ENCODE measurements at regions not wholly inside any gene's neighbourhood (a gene's known extent, or its start where the extent isn't known, plus 50 kb on each side); places are given as distances from the start of the nearest gene placed in this dataset.
"Not testable (repeated sequence)": the region's sequence is repeated elsewhere in the genome, so short reads cannot be mapped to it uniquely, and the experiment has no call there.

- H3K4me3 Mint-ChIP-seq; H3K36me3 Mint-ChIP-seq (ENCODE audit: low read depth); H3K9me3 Mint-ChIP-seq; H3K27ac Mint-ChIP-seq; H3K27me3 Mint-ChIP-seq; H3K4me1 Mint-ChIP-seq (ENCODE audit: low read depth): not testable (repeated sequence)
These were observed 1810.5 kb upstream of the FLRT2 start for GRCh38 chr14:83719435-83719834.

GRCh38 chr14:83733670-83734069, 1796.3 kb upstream of the FLRT2 start:
- H3K36me3 Mint-ChIP-seq (ENCODE audit: low read depth): no peaks in the 10 kb centered on the region
- H3K27ac Mint-ChIP-seq: no peak overlapping the region
- H3K4me1 Mint-ChIP-seq (ENCODE audit: low read depth): no peaks in the 10 kb centered on the region
- H3K4me3 Mint-ChIP-seq: no peak overlapping the region
- no peaks in the 10 kb centered on the region for H3K27me3 Mint-ChIP-seq
- H3K9me3 Mint-ChIP-seq: peaks cover 20% of the 10 kb centered on the region

DNA sequence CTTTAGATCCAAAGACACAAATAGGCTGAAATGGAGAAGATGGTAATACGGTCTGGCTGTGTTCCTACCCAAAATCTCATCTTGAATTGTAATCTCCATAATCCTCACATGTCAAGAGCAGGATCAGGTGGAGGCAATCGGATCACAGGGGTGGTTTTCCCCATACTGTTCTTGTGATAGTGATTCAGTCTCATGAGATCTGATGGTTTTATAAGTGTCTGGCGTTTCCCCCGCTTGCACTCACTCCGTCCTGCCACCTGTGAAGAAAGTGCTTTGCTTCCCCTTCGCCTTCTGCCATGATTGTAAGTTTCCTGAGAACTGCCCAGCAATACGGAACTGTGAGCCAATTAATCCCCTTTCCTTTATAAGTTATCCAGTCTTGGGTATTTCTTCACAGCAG, 1795.5 kb upstream of the FLRT2 start:
- Mint-ChIP-seq H3K36me3 (ENCODE audit: low read depth) (no peaks in the 10 kb centered on the region), H3K27me3 (no peaks in the 10 kb centered on the region), H3K4me3 (no peak overlapping the region), H3K4me1 (ENCODE audit: low read depth) (no peaks in the 10 kb centered on the region), H3K9me3 (peaks cover 17% of the 10 kb centered on the region), H3K27ac (no peak overlapping the region)

- H3K36me3 Mint-ChIP-seq (ENCODE audit: low read depth): no peaks in the 10 kb centered on the region
- H3K4me1 Mint-ChIP-seq (ENCODE audit: low read depth): no peaks in the 10 kb centered on the region
- no peaks in the 10 kb centered on the region for H3K27me3 Mint-ChIP-seq
- H3K27ac Mint-ChIP-seq: no peak overlapping the region
- H3K4me3 Mint-ChIP-seq: no peak overlapping the region
- peaks cover 4% of the 10 kb centered on the region for H3K9me3 Mint-ChIP-seq
These were observed 1788.7 kb upstream of the FLRT2 start for GRCh38 chr14:83741269-83741668.

DNA sequence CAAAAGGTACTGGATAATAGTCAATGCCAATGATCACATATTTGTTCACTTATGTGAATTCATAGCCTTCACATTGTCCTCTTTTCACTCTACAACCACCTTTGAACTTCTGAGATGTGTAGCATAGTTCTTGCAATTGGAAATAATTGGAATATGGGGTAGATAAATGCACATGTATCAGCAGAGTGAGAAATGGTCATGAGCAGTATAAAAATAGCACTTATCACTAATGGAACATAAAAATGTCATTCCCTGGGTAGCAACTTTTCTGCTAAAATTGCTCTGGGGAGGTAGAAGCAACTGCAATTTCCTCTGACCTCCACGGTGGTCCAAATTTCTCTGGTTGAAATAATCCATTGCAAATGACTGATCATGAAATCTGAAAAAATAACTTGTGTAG, 1785.7 kb upstream of the FLRT2 start:
- H3K4me3 Mint-ChIP-seq: no peak overlapping the region
- no peaks in the 10 kb centered on the region for H3K27me3 Mint-ChIP-seq
- no peaks in the 10 kb centered on the region for H3K4me1 Mint-ChIP-seq (ENCODE audit: low read depth)
- H3K36me3 Mint-ChIP-seq (ENCODE audit: low read depth): no peaks in the 10 kb centered on the region
- H3K27ac Mint-ChIP-seq: no peak overlapping the region
- peaks cover 4% of the 10 kb centered on the region for H3K9me3 Mint-ChIP-seq

GRCh38 chr14:83744891-83745290, 1785.1 kb upstream of the FLRT2 start:
- Mint-ChIP-seq H3K27me3 (no peaks in the 10 kb centered on the region), H3K9me3 (peaks cover 4% of the 10 kb centered on the region), H3K4me3 (no peak overlapping the region), H3K27ac (no peak overlapping the region), H3K36me3 (ENCODE audit: low read depth) (no peaks in the 10 kb centered on the region), H3K4me1 (ENCODE audit: low read depth) (no peaks in the 10 kb centered on the region)

- Mint-ChIP-seq H3K27me3 (no peaks in the 10 kb centered on the region), H3K4me1 (ENCODE audit: low read depth) (no peaks in the 10 kb centered on the region), H3K36me3 (ENCODE audit: low read depth) (no peaks in the 10 kb centered on the region), H3K9me3 (peaks cover under 1% of the 10 kb centered on the region), H3K4me3 (no peak overlapping the region), H3K27ac (no peak overlapping the region)
These were observed 1783.6 kb upstream of the FLRT2 start for GRCh38 chr14:83746336-83746735.

DNA sequence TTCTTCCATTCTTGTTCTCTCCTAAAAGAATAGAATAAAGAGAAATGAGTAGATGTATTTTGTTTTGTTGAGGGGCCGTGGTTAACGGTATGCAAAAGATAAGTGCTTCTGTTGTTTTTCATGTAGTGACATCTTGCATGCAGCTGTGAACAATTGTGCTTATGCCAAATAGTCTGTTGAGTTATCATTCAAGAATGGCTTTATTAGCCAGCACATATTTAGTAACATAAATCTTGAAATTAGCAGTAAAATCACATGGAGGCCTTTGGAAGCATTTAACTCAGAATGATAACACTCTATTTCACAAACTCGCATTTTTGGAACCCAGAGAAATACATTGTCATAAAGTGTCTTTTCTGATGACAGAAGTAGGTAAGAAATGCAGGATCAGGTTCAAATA, 1772.0 kb upstream of the FLRT2 start:
- Mint-ChIP-seq H3K27me3 (no peaks in the 10 kb centered on the region), H3K36me3 (ENCODE audit: low read depth) (no peaks in the 10 kb centered on the region), H3K4me1 (ENCODE audit: low read depth) (no peaks in the 10 kb centered on the region), H3K9me3 (peaks cover 2% of the 10 kb centered on the region), H3K27ac (no peak overlapping the region), H3K4me3 (no peak overlapping the region)

DNA sequence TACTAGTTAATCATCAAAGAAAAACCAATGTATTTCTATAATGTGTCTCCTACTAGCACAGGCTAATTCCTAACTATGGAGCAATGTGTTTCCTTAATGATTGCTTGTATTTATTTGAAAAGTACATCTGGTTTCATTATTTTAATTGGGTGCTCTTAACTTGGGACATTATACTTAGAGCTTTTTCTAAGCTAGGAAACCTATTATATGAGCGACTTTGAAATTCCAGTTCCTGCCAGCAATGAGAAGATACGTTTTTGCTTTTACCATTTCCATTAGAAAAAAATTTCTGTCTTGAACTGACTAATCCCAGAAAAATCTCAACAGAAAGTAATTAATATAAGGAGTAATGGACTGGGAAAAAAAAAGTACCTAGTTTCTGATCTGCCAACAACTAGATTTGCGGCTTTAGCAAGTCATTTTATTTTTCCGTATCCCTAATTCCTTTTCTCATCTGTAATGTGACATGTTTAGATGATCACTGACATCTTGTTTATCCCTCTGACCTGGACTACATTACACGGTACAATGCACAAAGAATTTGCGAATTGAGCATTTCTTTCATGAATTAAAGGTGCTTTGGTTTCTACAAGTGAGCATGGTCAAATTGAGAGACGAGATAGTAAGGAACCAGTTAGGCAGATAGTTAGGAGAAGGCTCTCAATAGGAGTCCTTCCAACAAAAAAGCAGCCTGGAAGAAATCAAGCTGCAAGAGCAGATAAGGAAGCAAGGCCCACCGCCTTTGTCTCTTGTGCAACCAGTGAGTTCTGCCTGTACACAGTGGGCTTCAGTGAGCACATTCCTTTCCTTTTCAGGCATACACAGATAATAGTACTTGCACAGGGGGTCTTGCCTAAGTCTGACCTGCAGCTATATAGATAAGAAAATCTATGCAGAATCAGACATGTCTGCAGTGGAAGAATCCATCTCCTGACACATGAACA, 1765.0 kb upstream of the FLRT2 start:
- Mint-ChIP-seq H3K4me3 (no peak overlapping the region), H3K36me3 (ENCODE audit: low read depth) (no peaks in the 10 kb centered on the region), H3K4me1 (ENCODE audit: low read depth) (no peaks in the 10 kb centered on the region), H3K27ac (no peak overlapping the region), H3K9me3 (peaks cover 9% of the 10 kb centered on the region), H3K27me3 (no peaks in the 10 kb centered on the region)

- Mint-ChIP-seq H3K9me3 (peaks cover 10% of the 10 kb centered on the region), H3K27me3 (no peaks in the 10 kb centered on the region), H3K4me3 (no peak overlapping the region), H3K27ac (no peak overlapping the region), H3K4me1 (ENCODE audit: low read depth) (no peaks in the 10 kb centered on the region), H3K36me3 (ENCODE audit: low read depth) (no peaks in the 10 kb centered on the region)
These were observed 1752.4 kb upstream of the FLRT2 start for GRCh38 chr14:83777516-83777915.

GRCh38 chr14:83779266-83779665, 1750.7 kb upstream of the FLRT2 start:
- Mint-ChIP-seq H3K4me1 (ENCODE audit: low read depth) (no peaks in the 10 kb centered on the region), H3K27ac (no peak overlapping the region), H3K9me3 (peaks cover 12% of the 10 kb centered on the region), H3K4me3 (no peak overlapping the region), H3K27me3 (no peaks in the 10 kb centered on the region), H3K36me3 (ENCODE audit: low read depth) (no peaks in the 10 kb centered on the region)

GRCh38 chr14:83780321-83780720, 1749.6 kb upstream of the FLRT2 start:
- no peaks in the 10 kb centered on the region for H3K36me3 Mint-ChIP-seq (ENCODE audit: low read depth)
- H3K27ac Mint-ChIP-seq: no peak overlapping the region
- H3K27me3 Mint-ChIP-seq: no peaks in the 10 kb centered on the region
- peaks cover 12% of the 10 kb centered on the region for H3K9me3 Mint-ChIP-seq
- H3K4me1 Mint-ChIP-seq (ENCODE audit: low read depth): no peaks in the 10 kb centered on the region
- H3K4me3 Mint-ChIP-seq: no peak overlapping the region

DNA sequence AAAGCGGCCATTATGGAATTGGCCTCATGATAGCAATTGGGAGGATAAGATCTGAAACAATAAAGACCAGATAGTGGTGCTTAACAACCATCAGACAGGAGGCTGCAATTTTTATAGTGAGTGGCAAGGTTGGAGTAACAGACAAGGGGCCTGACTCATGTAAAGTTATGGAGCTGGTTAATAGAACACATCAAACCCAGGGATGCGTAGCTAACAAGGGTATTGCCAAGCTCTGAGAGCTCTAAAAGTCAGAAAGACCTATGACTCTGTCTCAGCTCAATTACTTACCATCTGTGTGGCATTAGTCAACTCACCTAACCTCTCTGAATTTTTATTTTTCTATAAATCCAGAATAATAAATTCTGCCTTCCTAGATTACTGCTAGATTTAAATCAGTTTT, 1731.5 kb upstream of the FLRT2 start:
- Mint-ChIP-seq H3K27me3 (no peaks in the 10 kb centered on the region), H3K4me1 (ENCODE audit: low read depth) (no peaks in the 10 kb centered on the region), H3K9me3 (no peaks in the 10 kb centered on the region), H3K36me3 (ENCODE audit: low read depth) (no peaks in the 10 kb centered on the region), H3K27ac (no peak overlapping the region), H3K4me3 (no peak overlapping the region)

GRCh38 chr14:83799233-83799632, 1730.7 kb upstream of the FLRT2 start:
- H3K27me3 Mint-ChIP-seq: no peaks in the 10 kb centered on the region
- H3K36me3 Mint-ChIP-seq (ENCODE audit: low read depth): no peaks in the 10 kb centered on the region
- H3K9me3 Mint-ChIP-seq: no peaks in the 10 kb centered on the region
- no peak overlapping the region for H3K4me3 Mint-ChIP-seq
- no peaks in the 10 kb centered on the region for H3K4me1 Mint-ChIP-seq (ENCODE audit: low read depth)
- no peak overlapping the region for H3K27ac Mint-ChIP-seq

DNA sequence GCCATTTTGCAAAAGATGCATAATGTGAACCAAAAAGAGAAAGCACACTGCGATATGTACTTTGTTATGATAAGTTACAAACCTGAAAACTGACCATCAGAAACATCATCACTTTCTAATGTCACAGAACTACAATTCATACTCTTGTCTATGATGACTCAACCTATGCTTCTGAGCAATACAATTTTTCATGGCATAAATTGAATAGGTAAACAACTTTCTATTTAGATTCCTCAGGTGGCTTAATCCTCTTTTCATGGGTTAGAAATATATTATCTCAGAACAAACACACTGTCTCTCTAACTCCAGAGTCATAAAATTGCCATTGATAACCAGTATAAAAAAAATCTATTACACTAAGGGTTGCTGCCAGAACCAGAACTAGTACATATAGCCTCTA, 1715.0 kb upstream of the FLRT2 start:
- Mint-ChIP-seq H3K27ac (no peak overlapping the region), H3K27me3 (no peaks in the 10 kb centered on the region), H3K4me1 (ENCODE audit: low read depth) (no peaks in the 10 kb centered on the region), H3K36me3 (ENCODE audit: low read depth) (no peaks in the 10 kb centered on the region), H3K9me3 (peaks cover 7% of the 10 kb centered on the region), H3K4me3 (no peak overlapping the region)

DNA sequence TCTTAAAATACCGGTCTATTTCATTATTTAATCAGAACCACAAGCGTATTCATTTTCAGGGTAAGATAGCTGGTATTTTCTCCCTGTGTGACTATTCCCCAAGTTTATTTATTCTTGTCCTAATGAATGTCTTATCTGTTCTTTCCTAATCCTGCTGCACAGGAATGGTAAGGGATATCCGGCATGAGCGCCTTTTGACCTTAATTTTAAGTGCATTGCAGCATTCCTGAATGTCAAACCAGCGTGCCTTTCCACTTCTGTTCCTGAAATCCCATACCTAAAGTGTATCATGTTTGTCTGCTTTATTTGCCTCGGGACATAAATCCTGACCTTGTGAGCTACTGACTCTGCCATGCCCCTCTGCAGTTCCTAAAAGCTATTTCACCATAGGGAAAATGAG, 1713.2 kb upstream of the FLRT2 start:
- no peak overlapping the region for H3K4me3 Mint-ChIP-seq
- H3K9me3 Mint-ChIP-seq: peaks cover 3% of the 10 kb centered on the region
- H3K27me3 Mint-ChIP-seq: no peaks in the 10 kb centered on the region
- H3K4me1 Mint-ChIP-seq (ENCODE audit: low read depth): no peaks in the 10 kb centered on the region
- H3K36me3 Mint-ChIP-seq (ENCODE audit: low read depth): no peaks in the 10 kb centered on the region
- H3K27ac Mint-ChIP-seq: no peak overlapping the region

Data from stimulated activated naive CD8-positive, alpha-beta T cell treated with anti-CD3 and anti-CD28 coated beads, Interleukin-15, Interleukin-2, amounts not matched to agents 100 ng/mL and 50 ng/mL, for 24 hours (primary cell).